Activated CD4-positive, alpha-beta T cell treated with anti-CD3 and anti-CD28 coated beads, Interleukin-10, Interleukin-2, amounts not matched to agents 100 ng/mL and 50 ng/mL, durations not matched to agents 16 hours and 8 hours (primary cell): ENCODE measurements at regions not wholly inside any gene's neighbourhood (a gene's known extent, or its start where the extent isn't known, plus 50 kb on each side); places are given as distances from the start of the nearest gene placed in this dataset.
A peak's percentile ranks its signal among the peaks of the same experiment; 100 is the strongest.
"Not testable (repeated sequence)": the region's sequence is repeated elsewhere in the genome, so short reads cannot be mapped to it uniquely, and the experiment has no call there.

Source experiments
- DNase-seq: peaks from one replicate; pipeline ENCODE4 v3.0.0-alpha.2; 2020

GRCh38 chr1:224061436-224061835 is 52.5 kb upstream of the FBXO28 start:
- no peak for DNase-seq

DNA sequence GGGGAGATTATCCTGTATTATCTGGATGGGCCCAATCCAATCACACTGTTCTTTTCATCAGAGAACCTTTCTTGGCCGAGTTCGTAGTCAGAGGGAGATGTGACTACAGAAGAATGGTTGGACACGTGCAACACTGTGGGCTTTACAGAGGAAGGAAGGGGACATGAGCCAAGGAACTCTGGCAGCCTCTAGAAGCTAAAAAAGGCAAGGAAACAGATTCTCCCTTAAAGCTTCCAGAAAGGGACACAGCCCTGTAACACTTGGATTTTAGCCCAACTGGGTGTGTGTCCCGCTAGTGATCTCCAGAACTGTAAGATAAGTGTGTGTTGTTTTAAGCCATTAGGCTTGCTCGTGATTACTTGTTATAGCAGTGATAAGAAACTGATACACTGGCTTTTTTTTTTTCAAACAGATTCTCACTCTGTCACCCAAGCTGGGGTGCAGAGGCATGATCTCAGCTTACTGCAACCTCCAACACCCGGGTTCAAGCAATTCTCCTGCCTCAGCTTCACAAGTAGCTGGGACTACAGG is 53.9 kb upstream of the FBXO28 start:
- DNase-seq: no peak

GRCh38 chr1:224058303-224058702 is 55.6 kb upstream of the FBXO28 start:
- no peak for DNase-seq

DNA sequence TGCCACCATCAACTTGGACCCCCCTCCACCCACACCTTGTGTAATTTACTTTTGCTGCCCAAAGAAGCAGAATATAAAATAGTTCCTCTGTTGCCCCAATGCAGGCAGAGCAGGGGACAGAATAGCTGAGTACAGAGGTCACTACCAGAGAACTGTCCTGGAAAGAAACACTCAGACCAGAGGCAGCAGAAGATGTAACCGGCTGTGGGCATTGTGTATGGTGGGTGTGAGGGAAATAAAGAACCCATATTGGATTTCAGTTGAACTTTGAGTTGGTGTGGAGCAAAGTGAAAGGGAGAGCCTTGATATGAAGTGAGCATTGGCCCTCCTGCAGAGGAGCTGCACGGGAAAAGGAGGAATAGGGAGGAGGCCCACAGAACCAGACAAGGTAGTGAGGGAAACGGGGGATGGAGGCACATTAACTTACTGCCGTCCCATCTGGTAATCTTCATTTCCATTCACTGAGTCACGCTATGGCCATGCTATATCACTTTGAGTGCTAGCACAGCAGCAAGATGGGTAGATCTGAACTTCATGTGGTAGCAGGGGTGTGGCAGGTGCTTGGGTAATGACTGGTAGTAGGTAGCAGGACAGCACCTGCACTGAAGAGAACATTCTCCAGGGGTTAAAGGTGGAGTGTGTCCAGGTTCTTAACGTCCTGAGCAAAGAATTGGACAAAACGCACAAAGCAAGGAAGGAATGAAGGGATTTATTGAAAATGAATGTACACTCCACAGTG is 56.3 kb upstream of the FBXO28 start:
- DNase-seq: no peak

GRCh38 chr1:224054611-224055010 is 59.3 kb upstream of the FBXO28 start:
- no peak for DNase-seq

DNA sequence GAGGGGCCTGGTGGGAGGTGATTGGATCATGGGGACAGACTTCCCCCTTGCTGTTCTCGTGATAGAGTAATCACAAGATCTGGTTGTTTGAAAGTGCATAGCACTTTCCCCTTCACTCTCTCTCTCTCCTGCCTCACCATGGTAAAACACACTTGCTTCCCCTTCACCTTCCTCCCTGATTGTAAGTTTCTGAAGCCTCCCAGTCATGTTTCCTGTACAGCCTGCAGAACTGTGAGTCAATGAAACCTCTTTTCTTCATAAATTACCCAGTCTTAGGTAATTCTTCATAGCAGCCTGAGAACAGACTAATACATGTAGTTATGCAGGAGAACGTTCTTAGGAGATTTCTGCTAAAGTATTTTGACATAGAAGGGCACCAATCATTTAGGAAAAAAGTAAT is 59.9 kb upstream of the FBXO28 start:
- no peak for DNase-seq

DNA sequence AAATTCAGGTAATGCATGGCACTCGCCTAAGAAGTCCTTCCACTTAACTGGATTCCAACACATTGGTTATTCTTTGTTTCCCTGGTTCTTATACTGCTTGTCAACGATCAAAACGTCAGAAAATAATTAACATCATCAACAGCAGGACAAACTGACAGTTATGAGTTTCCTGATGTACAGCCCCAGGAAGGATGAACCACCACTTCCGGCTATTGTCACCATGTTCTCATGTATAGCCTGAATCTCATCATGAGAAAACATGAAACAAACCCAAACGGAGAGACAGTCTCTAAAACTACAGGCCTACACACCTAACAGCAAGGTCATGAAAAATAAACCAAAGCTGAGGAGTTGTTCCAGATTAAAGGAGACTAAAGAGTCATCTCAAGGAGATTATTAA is 60.5 kb upstream of the FBXO28 start:
- no peak for DNase-seq

DNA sequence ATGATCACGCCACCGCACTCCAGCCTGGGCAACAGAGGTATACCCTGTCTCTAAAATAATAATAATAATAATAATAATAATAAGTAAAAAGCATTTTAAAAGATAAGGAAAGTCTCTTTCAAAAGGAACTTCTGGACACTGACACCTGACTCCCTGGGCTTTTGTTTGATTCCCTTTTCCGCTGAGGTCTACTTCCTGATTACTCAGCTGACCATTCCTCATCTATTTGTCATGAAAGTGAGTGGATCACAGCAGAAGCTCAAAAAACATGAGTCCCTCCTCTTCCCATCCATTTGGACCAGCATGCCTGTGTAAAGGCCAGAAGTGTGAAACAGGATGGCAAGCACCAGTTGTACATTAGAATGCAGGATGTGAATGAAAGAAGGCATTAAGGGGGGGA is 61.1 kb upstream of the FBXO28 start:
- DNase-seq: no peak

GRCh38 chr1:224051782-224052181 is 62.1 kb upstream of the FBXO28 start:
- not testable (repeated sequence) for DNase-seq

DNA sequence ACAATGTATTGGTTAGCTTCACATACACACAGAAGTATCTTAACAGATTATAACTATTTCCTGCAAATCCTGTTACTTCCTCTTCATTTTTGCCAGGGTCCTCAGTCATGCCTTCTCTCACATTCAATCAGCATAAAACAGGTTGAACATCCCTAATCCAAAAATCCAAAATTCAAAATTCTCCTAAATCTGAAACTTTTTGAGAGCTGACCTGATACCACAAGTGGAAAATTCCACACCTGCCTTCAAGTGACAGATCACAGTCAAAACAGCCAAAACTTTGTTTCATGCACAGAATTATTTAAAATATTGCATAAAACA is 62.9 kb upstream of the FBXO28 start:
- no peak for DNase-seq

- no peak for DNase-seq
Measured at GRCh38 chr1:224047538-224047937, 66.4 kb upstream of the FBXO28 start.

- DNase-seq: no peak
Measured at GRCh38 chr1:224045556-224045955, 68.4 kb upstream of the FBXO28 start.

GRCh38 chr1:224044420-224044819 is 69.5 kb upstream of the FBXO28 start:
- DNase-seq: no peak

DNA sequence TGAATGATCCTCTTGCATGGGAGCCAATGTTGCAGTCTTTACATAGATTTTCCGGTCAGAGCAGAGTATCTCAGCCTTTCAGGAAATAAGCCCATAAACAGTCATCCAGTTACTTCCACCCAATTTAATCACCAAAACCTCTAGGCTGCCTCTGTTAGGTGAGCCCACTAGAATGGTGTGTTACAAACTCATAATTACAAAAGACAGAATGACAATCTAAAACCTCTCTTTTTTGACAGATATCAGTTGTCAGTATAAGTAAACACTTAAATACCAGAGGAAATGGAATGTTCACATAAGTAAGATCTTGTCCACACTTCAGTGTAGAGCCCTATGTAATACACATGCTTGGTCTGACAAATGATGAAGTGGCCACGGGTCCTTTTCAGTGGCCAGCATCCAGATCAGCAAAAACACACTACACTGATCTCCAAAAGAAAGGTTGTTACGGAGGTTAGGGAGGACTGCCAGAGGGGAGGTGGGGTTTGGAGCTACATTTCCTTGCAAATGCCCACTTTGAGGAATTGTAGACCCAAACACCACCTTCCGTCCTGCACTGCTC is 71.3 kb upstream of the FBXO28 start:
- peak; percentile 35 for DNase-seq

DNA sequence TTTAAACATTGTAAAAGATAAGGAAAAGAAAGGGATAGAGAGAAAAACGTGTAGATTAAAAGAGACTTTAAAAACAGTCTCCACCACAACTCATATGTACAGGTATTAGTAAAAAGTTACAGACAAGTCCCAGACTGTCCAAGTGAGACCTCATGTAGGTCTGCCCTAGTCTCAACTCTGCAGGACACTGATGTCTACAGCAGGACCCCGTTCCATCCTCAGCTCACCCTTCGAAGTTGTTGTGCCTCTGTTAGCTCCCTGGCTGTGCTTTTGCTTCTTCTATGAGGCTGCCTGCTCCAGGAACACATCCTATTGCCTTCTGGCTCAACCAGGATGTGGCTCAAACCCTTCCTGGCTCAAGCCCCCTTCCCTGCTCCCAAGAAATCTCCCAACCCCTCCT is 72.9 kb upstream of the FBXO28 start:
- DNase-seq: no peak

DNA sequence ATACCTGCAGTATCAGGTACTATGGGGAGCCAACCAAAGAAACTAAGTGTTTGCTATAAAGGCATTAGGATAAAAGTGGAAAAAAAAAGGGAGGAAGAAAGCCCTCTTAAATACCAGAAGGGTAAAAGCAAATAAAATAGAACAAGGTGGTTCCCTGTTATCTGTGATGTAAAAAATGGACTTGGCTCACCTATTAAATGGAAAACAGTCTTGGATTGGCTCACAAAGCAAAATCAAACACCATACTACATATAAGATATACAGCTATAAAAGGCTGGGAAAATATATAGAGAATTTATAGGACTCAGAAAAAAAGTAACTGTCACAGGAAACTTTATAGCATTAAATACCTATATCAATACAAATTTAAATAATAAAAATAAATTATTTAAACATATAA is 73.5 kb upstream of the FBXO28 start:
- DNase-seq: not testable (repeated sequence)

- DNase-seq: not testable (repeated sequence)
Measured at GRCh38 chr1:224040006-224040405, 73.9 kb upstream of the FBXO28 start.

DNA sequence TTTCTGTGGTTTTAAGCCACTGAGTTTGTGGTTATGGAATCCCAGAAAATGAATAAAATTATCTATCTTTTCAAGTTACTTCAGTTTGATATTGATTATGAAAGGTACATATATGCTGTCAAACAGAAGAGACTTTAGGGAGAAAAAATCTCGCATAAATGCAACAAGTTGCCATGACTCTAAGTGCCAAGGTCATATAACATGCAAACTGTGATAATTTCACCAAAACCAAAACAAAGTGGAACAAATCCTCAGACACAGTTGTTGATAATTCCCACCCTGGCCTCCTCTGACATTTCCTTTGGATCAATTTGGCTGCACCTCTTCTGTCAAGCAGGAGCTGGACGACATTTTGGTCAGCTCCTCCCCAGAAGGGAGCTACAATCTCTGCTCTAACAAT is 75.1 kb upstream of the FBXO28 start:
- not testable (repeated sequence) for DNase-seq

GRCh38 chr1:224037362-224037761 is 76.5 kb upstream of the FBXO28 start:
- not testable (repeated sequence) for DNase-seq

DNA sequence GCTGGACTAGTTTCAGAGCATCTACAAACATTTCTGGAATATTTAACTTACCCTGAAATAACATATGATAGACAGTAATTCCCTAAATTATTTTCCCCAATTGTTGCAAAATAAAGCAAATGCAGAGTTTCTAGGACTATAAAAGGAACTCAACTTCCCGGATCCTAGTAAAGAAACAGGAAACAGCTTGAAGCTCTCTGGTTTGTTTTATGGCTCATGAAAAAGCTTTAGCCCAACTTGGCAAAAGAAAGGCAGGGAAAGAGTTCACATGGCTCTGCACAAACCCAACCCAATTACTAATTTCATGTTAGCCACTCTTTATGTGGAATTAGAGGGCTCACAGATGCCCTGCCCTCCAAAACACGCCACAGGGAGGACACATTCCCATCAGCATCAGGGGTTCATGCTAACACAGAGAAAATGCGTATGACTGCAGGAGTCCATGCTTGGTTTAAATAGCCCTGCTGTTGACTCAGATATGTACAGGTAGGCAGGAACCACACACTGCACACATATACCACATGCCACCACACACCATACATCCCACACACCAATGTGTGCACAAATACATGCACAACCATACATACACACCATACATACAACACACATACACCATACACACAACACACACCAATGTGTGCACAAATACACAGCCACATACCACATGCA is 81.2 kb upstream of the FBXO28 start:
- not testable (repeated sequence) for DNase-seq

GRCh38 chr1:224031986-224032385 is 81.9 kb upstream of the FBXO28 start:
- not testable (repeated sequence) for DNase-seq

- not testable (repeated sequence) for DNase-seq
Measured at GRCh38 chr1:224030257-224030656, 83.7 kb upstream of the FBXO28 start.

DNA sequence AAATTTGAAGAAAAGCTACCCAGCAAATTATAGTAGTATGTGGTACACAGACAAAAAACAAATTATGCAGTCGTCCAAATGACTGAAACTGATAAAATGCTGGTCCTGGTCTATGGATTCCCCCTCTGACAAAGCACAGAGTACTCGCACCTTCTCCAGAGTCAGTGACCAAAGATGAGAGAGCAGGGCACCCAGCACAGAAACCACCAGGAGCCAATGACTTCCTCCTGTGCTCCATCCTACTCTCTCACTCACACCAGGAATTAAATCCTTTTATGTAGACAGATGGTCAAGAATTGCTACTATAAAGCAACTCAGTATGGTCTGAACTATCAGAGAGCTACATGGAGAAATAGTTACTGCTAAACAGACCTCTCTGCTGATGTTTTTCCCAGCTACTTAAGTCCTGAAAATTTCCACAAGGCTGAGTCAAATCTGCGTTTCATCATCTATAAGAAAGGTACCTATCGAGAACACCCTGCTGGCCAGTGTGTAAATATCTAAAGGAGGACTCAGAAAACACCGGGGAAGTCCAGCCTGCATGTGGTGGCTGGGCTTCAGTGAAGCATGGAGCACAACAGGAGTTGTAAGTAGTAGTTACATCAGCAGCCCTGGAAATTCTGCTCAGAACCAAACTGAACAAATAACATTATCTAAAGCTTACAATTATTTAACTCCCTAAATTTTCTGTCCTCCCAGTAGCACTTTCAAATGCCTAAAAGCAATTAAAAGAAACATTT is 84.5 kb upstream of the FBXO28 start:
- DNase-seq: not testable (repeated sequence)
